Karpas-422 (cell line): ENCODE measurements at regions not wholly inside any gene's neighbourhood (a gene's known extent, or its start where the extent isn't known, plus 50 kb on each side); places are given as distances from the start of the nearest gene placed in this dataset.

Experiments used
- DNase-seq: peaks from one replicate; pipeline ENCODE4 v3.0.0-alpha.2; 2015
- H2AFZ ChIP-seq: fragments of 200-600 bp; sonication (generic); 2 replicates; pipeline ENCODE4 v1.6.1; 2014; ENCODE audit warnings: antibody characterized with exemption, low read length, mixed read lengths
- H3K27ac ChIP-seq: fragments of 200-600 bp; sonication (generic); 2 replicates; pipeline ENCODE4 v1.5.1; 2014; ENCODE audit warnings: mild to moderate bottlenecking, low read length, moderate library complexity
- H3K27me3 ChIP-seq: fragments of 200-600 bp; sonication (generic); 2 replicates; pipeline ENCODE4 v1.6.1; 2014; ENCODE audit warnings: low read length, mixed read lengths
- H3K36me3 ChIP-seq: fragments of 200-600 bp; sonication (generic); 2 replicates; pipeline ENCODE4 v1.6.1; 2014; ENCODE audit warnings: low read length, mixed read lengths; ENCODE audit not compliant: insufficient read depth
- H3K4me1 ChIP-seq: fragments of 200-600 bp; sonication (generic); 2 replicates; pipeline ENCODE4 v1.6.1; 2014; ENCODE audit warnings: mild to moderate bottlenecking, low read length, mixed read lengths
- H3K4me2 ChIP-seq: fragments of 200-600 bp; sonication (generic); 2 replicates; pipeline ENCODE4 v1.6.1; 2014; ENCODE audit warnings: low read length, low read depth, mild to moderate bottlenecking; ENCODE audit not compliant: poor library complexity, severe bottlenecking
- H3K4me3 ChIP-seq: fragments of 200-600 bp; sonication (generic); 2 replicates; pipeline ENCODE4 v1.5.1; 2014; ENCODE audit warnings: mild to moderate bottlenecking, antibody characterized with exemption, low read length, mixed read lengths
- H3K79me2 ChIP-seq: fragments of 200-600 bp; sonication (generic); 2 replicates; pipeline ENCODE4 v1.6.1; 2014; ENCODE audit warnings: mild to moderate bottlenecking, low read length, mixed read lengths
- H3K9ac ChIP-seq: fragments of 200-600 bp; sonication (generic); 2 replicates; pipeline ENCODE4 v1.6.0; 2014; ENCODE audit warnings: low read length
- H3K9me2 ChIP-seq: fragments of 200-600 bp; sonication (generic), shearing (Covaris generic); replicated peaks from 2 replicates; pipeline ENCODE4 v1.6.0; 2014; ENCODE audit warnings: mild to moderate bottlenecking, low read length, moderate library complexity; ENCODE audit not compliant: insufficient read depth
- H3K9me3 ChIP-seq: fragments of 300-700, 200-600 bp; sonication (generic); 2 replicates; pipeline ENCODE4 v1.6.1; 2014; ENCODE audit warnings: low read length, mixed read lengths
- H4K20me1 ChIP-seq: fragments of 200-600 bp; sonication (generic); 2 replicates; pipeline ENCODE4 v1.6.1; 2014; ENCODE audit warnings: mild to moderate bottlenecking, antibody characterized with exemption, low read length, low read depth; ENCODE audit not compliant: insufficient read depth

GRCh38 chr3:109924196-109924595, 586.9 kb upstream of the DPPA4 start:
- no peaks in the 10 kb centered on the region for H4K20me1 ChIP-seq
- no peaks in the 10 kb centered on the region for H3K79me2 ChIP-seq
- H2AFZ ChIP-seq, result no peak overlapping the region
- H3K4me3 ChIP-seq, result no peak overlapping the region
- H3K27me3 ChIP-seq, result no peaks in the 10 kb centered on the region
- DNase-seq, result no peak
- H3K36me3 ChIP-seq, result no peaks in the 10 kb centered on the region
- H3K4me2 ChIP-seq, result no peak overlapping the region
- H3K4me1 ChIP-seq, result no peaks in the 10 kb centered on the region
- H3K9me2 ChIP-seq, result no peaks in the 10 kb centered on the region
- H3K27ac ChIP-seq, result no peak overlapping the region
- H3K9ac ChIP-seq, result no peak overlapping the region
- H3K9me3 ChIP-seq, result peaks cover 11% of the 10 kb centered on the region

GRCh38 chr3:109926376-109926775, 589.0 kb upstream of the DPPA4 start:
- Histone ChIP-seq H4K20me1 (no peaks in the 10 kb centered on the region), H3K79me2 (no peaks in the 10 kb centered on the region), H3K36me3 (no peaks in the 10 kb centered on the region), H2AFZ (no peak overlapping the region), H3K4me1 (no peaks in the 10 kb centered on the region), H3K27ac (no peak overlapping the region), H3K4me2 (no peak overlapping the region), H3K9me3 (peaks cover 4% of the 10 kb centered on the region; the same call in 1 of the 2 replicates), H3K4me3 (no peak overlapping the region), H3K27me3 (no peaks in the 10 kb centered on the region), H3K9me2 (no peaks in the 10 kb centered on the region), H3K9ac (no peak overlapping the region)
- DNase-seq, result no peak

- H3K9ac ChIP-seq, result no peak overlapping the region
These were observed 589.8 kb upstream of the DPPA4 start for GRCh38 chr3:109927161-109927560.

GRCh38 chr3:109927726-109928125, 590.4 kb upstream of the DPPA4 start:
- no peaks in the 10 kb centered on the region for H3K27me3 ChIP-seq
- H3K9me3 ChIP-seq, result no peaks in the 10 kb centered on the region; the same call in 1 of the 2 replicates
- no peaks in the 10 kb centered on the region for H3K4me1 ChIP-seq
- H3K79me2 ChIP-seq, result no peaks in the 10 kb centered on the region
- no peaks in the 10 kb centered on the region for H3K36me3 ChIP-seq
- no peak overlapping the region for H3K9ac ChIP-seq
- no peak overlapping the region for H2AFZ ChIP-seq
- no peak for DNase-seq
- no peaks in the 10 kb centered on the region for H3K9me2 ChIP-seq
- no peak overlapping the region for H3K4me3 ChIP-seq
- no peak overlapping the region for H3K27ac ChIP-seq
- H3K4me2 ChIP-seq, result no peak overlapping the region
- H4K20me1 ChIP-seq, result no peaks in the 10 kb centered on the region

More at GRCh38 chr3:109927161-109927560, 589.8 kb upstream of the DPPA4 start:
- no peaks in the 10 kb centered on the region for H4K20me1 ChIP-seq
- H3K9me2 ChIP-seq, result no peaks in the 10 kb centered on the region
- no peak overlapping the region for H3K27ac ChIP-seq
- no peak overlapping the region for H3K4me3 ChIP-seq
- no peaks in the 10 kb centered on the region for H3K79me2 ChIP-seq
- no peaks in the 10 kb centered on the region; the same call in 1 of the 2 replicates for H3K9me3 ChIP-seq
- H2AFZ ChIP-seq, result no peak overlapping the region
- no peaks in the 10 kb centered on the region for H3K4me1 ChIP-seq
- H3K27me3 ChIP-seq, result no peaks in the 10 kb centered on the region
- no peaks in the 10 kb centered on the region for H3K36me3 ChIP-seq
- H3K4me2 ChIP-seq, result no peak overlapping the region
- DNase-seq, result no peak

- H4K20me1 ChIP-seq, result no peaks in the 10 kb centered on the region
- H3K27me3 ChIP-seq, result no peaks in the 10 kb centered on the region
- no peak overlapping the region for H3K4me3 ChIP-seq
- no peak for DNase-seq
- H3K79me2 ChIP-seq, result no peaks in the 10 kb centered on the region
- no peaks in the 10 kb centered on the region for H3K9me2 ChIP-seq
- no peak overlapping the region for H3K9ac ChIP-seq
- H3K4me2 ChIP-seq, result no peak overlapping the region
- H3K9me3 ChIP-seq, result peaks cover 1% of the 10 kb centered on the region
- H3K4me1 ChIP-seq, result no peaks in the 10 kb centered on the region
- H3K36me3 ChIP-seq, result no peaks in the 10 kb centered on the region
- no peak overlapping the region for H3K27ac ChIP-seq
- H2AFZ ChIP-seq, result no peak overlapping the region
These were observed 593.2 kb upstream of the DPPA4 start for GRCh38 chr3:109930582-109930981.

GRCh38 chr3:109933576-109933975, 596.2 kb upstream of the DPPA4 start:
- H3K9me3 ChIP-seq, result peaks cover 15% of the 10 kb centered on the region
- no peak overlapping the region for H3K4me3 ChIP-seq
- no peaks in the 10 kb centered on the region for H3K79me2 ChIP-seq
- no peak overlapping the region for H3K9ac ChIP-seq
- no peak for DNase-seq
- H3K36me3 ChIP-seq, result no peaks in the 10 kb centered on the region
- no peaks in the 10 kb centered on the region for H3K27me3 ChIP-seq
- no peaks in the 10 kb centered on the region for H3K4me1 ChIP-seq
- no peak overlapping the region for H3K4me2 ChIP-seq
- no peak overlapping the region for H2AFZ ChIP-seq
- no peaks in the 10 kb centered on the region for H3K9me2 ChIP-seq
- no peak overlapping the region for H3K27ac ChIP-seq
- no peaks in the 10 kb centered on the region for H4K20me1 ChIP-seq

GRCh38 chr3:109939817-109940216, 602.5 kb upstream of the DPPA4 start:
- Histone ChIP-seq H3K27ac (no peak overlapping the region), H4K20me1 (no peaks in the 10 kb centered on the region), H3K4me3 (no peak overlapping the region), H3K9ac (no peak overlapping the region), H3K27me3 (no peaks in the 10 kb centered on the region), H3K36me3 (no peaks in the 10 kb centered on the region), H3K9me3 (peaks cover 19% of the 10 kb centered on the region), H3K4me2 (no peak overlapping the region), H3K79me2 (no peaks in the 10 kb centered on the region), H3K4me1 (no peaks in the 10 kb centered on the region), H3K9me2 (no peaks in the 10 kb centered on the region), H2AFZ (no peak overlapping the region)
- DNase-seq, result no peak

GRCh38 chr3:109943181-109943580, 605.8 kb upstream of the DPPA4 start:
- no peaks in the 10 kb centered on the region for H3K36me3 ChIP-seq
- H3K4me3 ChIP-seq, result no peak overlapping the region
- H3K9me3 ChIP-seq, result 0 out of 2 replicates have a peak, but pooled peaks cover 8% of the 10 kb centered on the region
- no peaks in the 10 kb centered on the region for H3K79me2 ChIP-seq
- no peaks in the 10 kb centered on the region for H3K27me3 ChIP-seq
- H3K27ac ChIP-seq, result no peak overlapping the region
- no peak overlapping the region for H2AFZ ChIP-seq
- H3K4me2 ChIP-seq, result no peak overlapping the region
- H3K9ac ChIP-seq, result no peak overlapping the region
- H4K20me1 ChIP-seq, result no peaks in the 10 kb centered on the region
- no peaks in the 10 kb centered on the region for H3K4me1 ChIP-seq
- DNase-seq, result no peak
- H3K9me2 ChIP-seq, result no peaks in the 10 kb centered on the region

- Histone ChIP-seq H3K79me2 (no peaks in the 10 kb centered on the region), H2AFZ (no peak overlapping the region), H3K9me2 (no peaks in the 10 kb centered on the region), H3K27me3 (no peaks in the 10 kb centered on the region), H3K4me2 (no peak overlapping the region), H3K4me3 (no peak overlapping the region), H3K36me3 (no peaks in the 10 kb centered on the region), H3K27ac (no peak overlapping the region), H3K9me3 (peaks cover 8% of the 10 kb centered on the region; the same call in 1 of the 2 replicates), H3K4me1 (no peaks in the 10 kb centered on the region), H4K20me1 (no peaks in the 10 kb centered on the region), H3K9ac (no peak overlapping the region)
- no peak for DNase-seq
These were observed 607.5 kb upstream of the DPPA4 start for GRCh38 chr3:109944836-109945235.
